ENCODE measurements at regions not wholly inside any gene's neighbourhood (a gene's known extent, or its start where the extent isn't known, plus 50 kb on each side); places are given as distances from the start of the nearest gene placed in this dataset.
"Not testable (repeated sequence)": the region's sequence is repeated elsewhere in the genome, so short reads cannot be mapped to it uniquely, and the experiment has no call there.

DNA sequence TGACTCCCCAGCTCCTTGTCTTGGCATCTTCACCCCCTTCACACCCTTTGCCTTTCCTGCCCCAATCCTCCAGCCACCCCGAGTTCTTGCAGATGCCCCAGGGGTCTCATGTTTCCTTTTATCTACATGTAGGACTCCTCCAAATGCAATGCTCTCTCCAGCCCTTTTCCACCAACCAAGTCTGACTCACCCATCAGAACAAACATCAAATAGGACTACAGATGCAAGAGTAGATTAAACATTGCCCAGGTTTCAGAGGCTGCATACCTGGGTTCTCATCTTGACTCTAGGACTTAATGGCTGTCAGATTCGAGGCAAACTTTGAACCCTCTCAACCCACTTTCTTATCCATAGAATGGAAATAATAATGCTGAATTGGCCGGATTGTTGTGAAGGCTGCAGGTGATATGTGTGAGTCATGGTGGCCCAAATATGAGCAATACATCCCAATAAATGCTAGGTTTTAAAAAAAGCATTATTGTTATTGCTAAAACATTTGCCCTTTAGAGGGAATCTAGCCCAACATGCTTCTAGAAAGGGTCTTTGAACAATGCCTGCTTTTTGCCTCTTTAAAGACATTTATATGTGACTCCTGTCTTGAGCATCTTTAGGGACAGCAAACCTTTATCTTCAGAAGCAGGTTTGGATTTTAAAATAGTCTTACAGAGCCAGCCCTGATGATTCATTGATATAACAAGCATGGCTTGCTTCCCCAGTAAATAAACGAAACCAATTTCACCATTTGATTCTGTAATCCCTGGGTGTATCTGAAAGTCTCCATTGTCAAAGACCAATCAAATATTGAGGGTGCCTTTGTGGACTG lies 310.1 kb downstream of the FOXL1 start:
- no peak overlapping the region for H3K27ac ChIP-seq (ENCODE audit: low read length)
- no peaks in the 10 kb centered on the region for H4K20me1 ChIP-seq (ENCODE audit: insufficient read depth, low read length)
- ATAC-seq (ENCODE audit: insufficient read depth, low read depth), result no peak
- no peak overlapping the region for H3K4me2 ChIP-seq (ENCODE audit: insufficient read depth, low read length)
- peaks cover 21% of the 10 kb centered on the region for H3K27me3 ChIP-seq (ENCODE audit: insufficient read depth, low read length, poor library complexity)
- H3K9ac ChIP-seq (ENCODE audit: low read depth, low read length), result no peak overlapping the region
- TF ChIP-seq, protein P1, sequence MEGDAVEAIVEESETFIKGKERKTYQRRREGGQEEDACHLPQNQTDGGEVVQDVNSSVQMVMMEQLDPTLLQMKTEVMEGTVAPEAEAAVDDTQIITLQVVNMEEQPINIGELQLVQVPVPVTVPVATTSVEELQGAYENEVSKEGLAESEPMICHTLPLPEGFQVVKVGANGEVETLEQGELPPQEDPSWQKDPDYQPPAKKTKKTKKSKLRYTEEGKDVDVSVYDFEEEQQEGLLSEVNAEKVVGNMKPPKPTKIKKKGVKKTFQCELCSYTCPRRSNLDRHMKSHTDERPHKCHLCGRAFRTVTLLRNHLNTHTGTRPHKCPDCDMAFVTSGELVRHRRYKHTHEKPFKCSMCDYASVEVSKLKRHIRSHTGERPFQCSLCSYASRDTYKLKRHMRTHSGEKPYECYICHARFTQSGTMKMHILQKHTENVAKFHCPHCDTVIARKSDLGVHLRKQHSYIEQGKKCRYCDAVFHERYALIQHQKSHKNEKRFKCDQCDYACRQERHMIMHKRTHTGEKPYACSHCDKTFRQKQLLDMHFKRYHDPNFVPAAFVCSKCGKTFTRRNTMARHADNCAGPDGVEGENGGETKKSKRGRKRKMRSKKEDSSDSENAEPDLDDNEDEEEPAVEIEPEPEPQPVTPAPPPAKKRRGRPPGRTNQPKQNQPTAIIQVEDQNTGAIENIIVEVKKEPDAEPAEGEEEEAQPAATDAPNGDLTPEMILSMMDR (IDR thresholded peaks at IDR 0.05; ENCODE audit: borderline replicate concordance, extremely low read depth, low read length, poor library complexity, severe bottlenecking), result no peak
- no peak for TF ChIP-seq EZH2 (IDR thresholded peaks at IDR 0.05; ENCODE audit: borderline replicate concordance, low read depth, low read length, severe bottlenecking)
- H3K36me3 ChIP-seq (ENCODE audit: insufficient read depth, low read length), result no peaks in the 10 kb centered on the region
- H3K4me1 ChIP-seq (ENCODE audit: insufficient read depth, low read length), result no peaks in the 10 kb centered on the region
- no peak overlapping the region for H2AFZ ChIP-seq (ENCODE audit: low read depth, low read length)
- H3K9me3 ChIP-seq (ENCODE audit: insufficient read depth, low read length, severe bottlenecking), result no peaks in the 10 kb centered on the region
- no peaks in the 10 kb centered on the region for H3K79me2 ChIP-seq (ENCODE audit: insufficient read depth, low read length)
- H3K4me3 ChIP-seq (ENCODE audit: low read depth in 1 of 2, low read length in 2 of 2), result no peak overlapping the region
- no peak for DNase-seq

DNA sequence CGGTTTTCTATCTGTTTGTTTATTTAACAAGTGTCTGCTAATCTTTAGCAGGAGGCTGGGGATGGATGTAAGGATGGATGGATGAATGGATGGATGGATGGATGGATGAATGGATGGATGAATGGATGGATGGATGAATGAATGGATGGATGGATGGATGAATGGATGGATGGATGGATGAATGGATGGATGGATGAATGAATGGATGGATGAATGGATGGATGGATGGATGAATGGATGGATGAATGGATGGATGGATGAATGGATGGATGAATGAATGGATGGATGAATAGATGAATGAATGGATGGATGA lies 310.7 kb downstream of the FOXL1 start:
- H2AFZ ChIP-seq (ENCODE audit: low read depth, low read length); H3K9me3 ChIP-seq (ENCODE audit: insufficient read depth, low read length, severe bottlenecking); H3K27ac ChIP-seq (ENCODE audit: low read length); H3K36me3 ChIP-seq (ENCODE audit: insufficient read depth, low read length); H3K79me2 ChIP-seq (ENCODE audit: insufficient read depth, low read length); H3K4me2 ChIP-seq (ENCODE audit: insufficient read depth, low read length); H3K9ac ChIP-seq (ENCODE audit: low read depth, low read length); ATAC-seq (ENCODE audit: insufficient read depth, low read depth); H3K4me1 ChIP-seq (ENCODE audit: insufficient read depth, low read length); H4K20me1 ChIP-seq (ENCODE audit: insufficient read depth, low read length); H3K4me3 ChIP-seq (ENCODE audit: low read depth in 1 of 2, low read length in 2 of 2); DNase-seq: not testable (repeated sequence)
- peaks cover 24% of the 10 kb centered on the region for H3K27me3 ChIP-seq (ENCODE audit: insufficient read depth, low read length, poor library complexity)

DNA sequence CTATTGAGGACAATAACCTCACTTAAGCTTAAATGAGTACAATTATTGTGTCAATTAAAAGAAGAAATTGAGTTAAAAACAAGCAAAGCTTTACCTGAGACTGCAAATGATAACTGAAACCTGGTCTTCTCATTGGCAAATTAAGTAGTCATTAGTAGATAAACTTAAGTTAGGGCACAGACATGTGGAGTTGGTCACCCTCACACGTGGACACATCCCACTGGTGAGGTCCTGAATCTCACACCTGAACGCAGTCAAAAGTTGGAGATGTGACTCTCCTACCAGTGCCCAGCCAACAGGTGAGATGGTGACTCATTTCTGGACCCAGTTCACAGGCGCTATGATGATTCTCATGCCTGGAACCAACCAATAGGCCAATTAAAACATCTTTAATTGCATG lies 311.6 kb downstream of the FOXL1 start:
- TF ChIP-seq, protein P1 (IDR thresholded peaks at IDR 0.05; ENCODE audit: borderline replicate concordance, extremely low read depth, low read length, poor library complexity, severe bottlenecking), result no peak
- no peak for TF ChIP-seq EZH2 (IDR thresholded peaks at IDR 0.05; ENCODE audit: borderline replicate concordance, low read depth, low read length, severe bottlenecking)
- Histone ChIP-seq H3K36me3 (ENCODE audit: insufficient read depth, low read length) (no peaks in the 10 kb centered on the region), H3K4me2 (ENCODE audit: insufficient read depth, low read length) (no peak overlapping the region), H3K4me1 (ENCODE audit: insufficient read depth, low read length) (no peaks in the 10 kb centered on the region), H3K27me3 (ENCODE audit: insufficient read depth, low read length, poor library complexity) (peaks cover 27% of the 10 kb centered on the region), H3K9ac (ENCODE audit: low read depth, low read length) (no peak overlapping the region), H3K79me2 (ENCODE audit: insufficient read depth, low read length) (no peaks in the 10 kb centered on the region), H3K4me3 (ENCODE audit: low read depth in 1 of 2, low read length in 2 of 2) (no peak overlapping the region), H3K27ac (ENCODE audit: low read length) (no peak overlapping the region), H2AFZ (ENCODE audit: low read depth, low read length) (no peak overlapping the region), H4K20me1 (ENCODE audit: insufficient read depth, low read length) (0 out of 2 replicates have a peak, but pooled peaks cover 6% of the 10 kb centered on the region), H3K9me3 (ENCODE audit: insufficient read depth, low read length, severe bottlenecking) (no peaks in the 10 kb centered on the region)
- ATAC-seq (ENCODE audit: insufficient read depth, low read depth), result no peak
- DNase-seq, result no peak

DNA sequence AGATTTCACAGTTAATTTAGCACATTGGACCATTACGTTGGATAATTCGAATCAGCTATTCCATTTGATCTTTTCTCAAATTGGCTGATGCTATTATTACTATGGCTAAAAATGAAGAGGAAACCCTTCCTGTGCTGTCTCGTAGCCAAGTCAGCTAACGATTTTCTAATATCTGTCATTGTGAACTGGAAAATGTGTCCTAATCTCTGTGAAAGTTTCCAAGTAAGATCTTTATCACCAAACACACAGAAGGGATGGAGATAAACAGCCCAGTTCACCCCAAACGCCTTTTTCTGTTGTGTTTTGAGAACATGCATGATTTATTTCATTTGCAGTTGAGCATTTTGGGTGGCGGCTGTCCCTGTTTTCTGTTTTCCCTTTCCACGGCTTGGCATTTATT lies 312.8 kb downstream of the FOXL1 start:
- Histone ChIP-seq H3K4me1 (ENCODE audit: insufficient read depth, low read length) (no peaks in the 10 kb centered on the region), H2AFZ (ENCODE audit: low read depth, low read length) (no peak overlapping the region), H3K36me3 (ENCODE audit: insufficient read depth, low read length) (no peaks in the 10 kb centered on the region), H3K27me3 (ENCODE audit: insufficient read depth, low read length, poor library complexity) (peaks cover 27% of the 10 kb centered on the region), H3K4me3 (ENCODE audit: low read depth in 1 of 2, low read length in 2 of 2) (no peak overlapping the region), H3K79me2 (ENCODE audit: insufficient read depth, low read length) (no peaks in the 10 kb centered on the region), H3K4me2 (ENCODE audit: insufficient read depth, low read length) (no peak overlapping the region), H3K9me3 (ENCODE audit: insufficient read depth, low read length, severe bottlenecking) (no peaks in the 10 kb centered on the region), H4K20me1 (ENCODE audit: insufficient read depth, low read length) (0 out of 2 replicates have a peak, but pooled peaks cover 6% of the 10 kb centered on the region), H3K27ac (ENCODE audit: low read length) (no peak overlapping the region), H3K9ac (ENCODE audit: low read depth, low read length) (no peak overlapping the region)
- TF ChIP-seq, protein P1 (IDR thresholded peaks at IDR 0.05; ENCODE audit: borderline replicate concordance, extremely low read depth, low read length, poor library complexity, severe bottlenecking), result no peak
- TF ChIP-seq EZH2 (IDR thresholded peaks at IDR 0.05; ENCODE audit: borderline replicate concordance, low read depth, low read length, severe bottlenecking), result no peak
- DNase-seq, result no peak
- no peak for ATAC-seq (ENCODE audit: insufficient read depth, low read depth)
